ENCODE measurements at regions not wholly inside any gene's neighbourhood (a gene's known extent, or its start where the extent isn't known, plus 50 kb on each side); places are given as distances from the start of the nearest gene placed in this dataset.

DNA sequence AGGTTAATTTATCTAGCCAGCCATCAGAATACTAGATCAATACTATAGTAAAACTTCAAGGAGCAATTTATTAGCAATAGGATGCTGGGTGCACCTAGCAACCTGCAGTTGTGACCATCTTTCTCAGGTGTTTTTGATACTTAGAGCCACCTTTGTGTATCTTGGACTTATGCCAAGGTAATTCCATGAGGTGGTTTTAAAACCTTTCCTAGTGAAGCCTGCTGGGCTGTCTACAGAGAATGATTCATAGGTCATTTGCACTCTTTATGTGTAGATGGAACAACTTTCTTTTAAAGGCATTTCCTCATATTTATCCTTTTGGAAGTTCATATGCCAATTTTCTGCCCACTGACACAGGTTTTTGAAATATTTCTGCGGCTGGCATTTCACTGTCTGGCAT is 1030.1 kb upstream of the POU3F3 start:
- DNase-seq (ENCODE audit: low read depth): peak; percentile 50
- Histone ChIP-seq H3K36me3 (ENCODE audit: control insufficient read depth, insufficient read depth, low read length) (no peaks in the 10 kb centered on the region), H3K4me3 (ENCODE audit: low read depth, low read length) (no peak overlapping the region), H3K27me3 (ENCODE audit: control insufficient read depth, insufficient read depth, low read length) (no peaks in the 10 kb centered on the region)
- TF ChIP-seq, protein P1, sequence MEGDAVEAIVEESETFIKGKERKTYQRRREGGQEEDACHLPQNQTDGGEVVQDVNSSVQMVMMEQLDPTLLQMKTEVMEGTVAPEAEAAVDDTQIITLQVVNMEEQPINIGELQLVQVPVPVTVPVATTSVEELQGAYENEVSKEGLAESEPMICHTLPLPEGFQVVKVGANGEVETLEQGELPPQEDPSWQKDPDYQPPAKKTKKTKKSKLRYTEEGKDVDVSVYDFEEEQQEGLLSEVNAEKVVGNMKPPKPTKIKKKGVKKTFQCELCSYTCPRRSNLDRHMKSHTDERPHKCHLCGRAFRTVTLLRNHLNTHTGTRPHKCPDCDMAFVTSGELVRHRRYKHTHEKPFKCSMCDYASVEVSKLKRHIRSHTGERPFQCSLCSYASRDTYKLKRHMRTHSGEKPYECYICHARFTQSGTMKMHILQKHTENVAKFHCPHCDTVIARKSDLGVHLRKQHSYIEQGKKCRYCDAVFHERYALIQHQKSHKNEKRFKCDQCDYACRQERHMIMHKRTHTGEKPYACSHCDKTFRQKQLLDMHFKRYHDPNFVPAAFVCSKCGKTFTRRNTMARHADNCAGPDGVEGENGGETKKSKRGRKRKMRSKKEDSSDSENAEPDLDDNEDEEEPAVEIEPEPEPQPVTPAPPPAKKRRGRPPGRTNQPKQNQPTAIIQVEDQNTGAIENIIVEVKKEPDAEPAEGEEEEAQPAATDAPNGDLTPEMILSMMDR (IDR thresholded peaks at IDR 0.05; ENCODE audit: insufficient read depth, low read length, poor library complexity, severe bottlenecking): no peak

- TF ChIP-seq, protein P1 (IDR thresholded peaks at IDR 0.05; ENCODE audit: insufficient read depth, low read length, poor library complexity, severe bottlenecking): no peak
- Histone ChIP-seq H3K4me3 (ENCODE audit: low read depth, low read length) (no peak overlapping the region), H3K27me3 (ENCODE audit: control insufficient read depth, insufficient read depth, low read length) (no peaks in the 10 kb centered on the region), H3K36me3 (ENCODE audit: control insufficient read depth, insufficient read depth, low read length) (no peaks in the 10 kb centered on the region)
- DNase-seq (ENCODE audit: low read depth): no peak
Observed at GRCh38 chr2:103847276-103847675, 1006.6 kb upstream of the POU3F3 start.

DNA sequence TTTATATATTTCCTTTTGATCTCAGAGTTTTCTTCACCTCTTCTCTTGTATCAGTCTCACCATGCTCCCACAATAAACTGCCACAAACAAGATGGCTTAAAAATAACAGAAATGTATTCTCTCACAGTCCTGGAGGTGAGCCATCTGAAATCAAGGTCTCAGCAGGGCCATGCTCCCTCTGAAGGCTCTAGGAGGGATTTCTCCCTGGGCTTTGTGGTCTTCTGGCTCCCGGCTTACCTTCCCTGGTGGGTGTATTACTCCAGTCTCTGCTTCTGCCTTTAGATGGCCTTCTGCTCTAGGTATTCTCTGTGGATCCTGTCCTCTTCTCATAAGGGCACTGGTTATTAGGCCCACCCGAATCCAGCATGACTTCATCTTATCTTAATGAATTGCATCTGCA is 994.7 kb upstream of the POU3F3 start:
- TF ChIP-seq, protein P1 (IDR thresholded peaks at IDR 0.05; ENCODE audit: insufficient read depth, low read length, poor library complexity, severe bottlenecking): no peak
- no peak for DNase-seq (ENCODE audit: low read depth)
- H3K4me3 ChIP-seq (ENCODE audit: low read depth, low read length): no peak overlapping the region
- no peaks in the 10 kb centered on the region for H3K27me3 ChIP-seq (ENCODE audit: control insufficient read depth, insufficient read depth, low read length)
- no peaks in the 10 kb centered on the region for H3K36me3 ChIP-seq (ENCODE audit: control insufficient read depth, insufficient read depth, low read length)

GRCh38 chr2:103860016-103860415 is 993.9 kb upstream of the POU3F3 start:
- H3K27me3 ChIP-seq (ENCODE audit: control insufficient read depth, insufficient read depth, low read length): no peaks in the 10 kb centered on the region
- TF ChIP-seq, protein P1 (IDR thresholded peaks at IDR 0.05; ENCODE audit: insufficient read depth, low read length, poor library complexity, severe bottlenecking): no peak
- no peak overlapping the region for H3K4me3 ChIP-seq (ENCODE audit: low read depth, low read length)
- no peaks in the 10 kb centered on the region for H3K36me3 ChIP-seq (ENCODE audit: control insufficient read depth, insufficient read depth, low read length)
- DNase-seq (ENCODE audit: low read depth): no peak

DNA sequence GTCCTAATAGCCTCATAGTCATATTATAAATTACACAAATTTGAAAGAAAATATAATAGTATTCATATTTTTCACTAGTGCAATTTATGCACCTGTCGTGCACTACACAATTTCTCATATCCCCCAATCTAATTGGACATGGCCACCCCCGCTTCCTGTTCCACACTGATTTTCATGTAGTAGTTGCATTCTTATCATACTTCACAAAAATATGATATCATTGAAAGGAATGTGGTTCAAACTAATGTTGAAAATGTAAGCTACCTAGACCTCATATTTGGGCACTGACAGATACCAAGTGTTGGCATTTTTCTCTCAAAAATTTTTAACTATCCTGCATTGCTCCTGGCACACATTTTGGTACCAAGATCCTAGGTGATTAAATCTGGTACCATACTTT is 985.5 kb upstream of the POU3F3 start:
- TF ChIP-seq, protein P1 (IDR thresholded peaks at IDR 0.05; ENCODE audit: insufficient read depth, low read length, poor library complexity, severe bottlenecking): no peak
- Histone ChIP-seq H3K27me3 (ENCODE audit: control insufficient read depth, insufficient read depth, low read length) (no peaks in the 10 kb centered on the region), H3K4me3 (ENCODE audit: low read depth, low read length) (no peak overlapping the region), H3K36me3 (ENCODE audit: control insufficient read depth, insufficient read depth, low read length) (no peaks in the 10 kb centered on the region)
- DNase-seq (ENCODE audit: low read depth): no peak

- DNase-seq (ENCODE audit: low read depth): peak; percentile 4
- no peak overlapping the region for H3K4me3 ChIP-seq (ENCODE audit: low read depth, low read length)
Observed at GRCh38 chr2:103873716-103874351, 980.1 kb upstream of the POU3F3 start.

More at GRCh38 chr2:103873716-103874351, 980.1 kb upstream of the POU3F3 start:
- no peaks in the 10 kb centered on the region for H3K27me3 ChIP-seq (ENCODE audit: control insufficient read depth, insufficient read depth, low read length)
- TF ChIP-seq, protein P1 (IDR thresholded peaks at IDR 0.05; ENCODE audit: insufficient read depth, low read length, poor library complexity, severe bottlenecking): no peak
- no peaks in the 10 kb centered on the region for H3K36me3 ChIP-seq (ENCODE audit: control insufficient read depth, insufficient read depth, low read length)
